GM12891 (cell line): ENCODE measurements at regions not wholly inside any gene's neighbourhood (a gene's known extent, or its start where the extent isn't known, plus 50 kb on each side); places are given as distances from the start of the nearest gene placed in this dataset.

ENCODE experiments used
- DNase-seq: peaks from one replicate; pipeline ENCODE4 v3.0.0; 2011; ENCODE audit warnings: low spot score; ENCODE audit not compliant: insufficient read length
- FAIRE-seq: peaks from 2 replicates; lab custom pipeline; 2011; peaks lifted over from hg19 to GRCh38; lab: Jason Lieb, UNC
- PAX5 ChIP-seq: IDR thresholded peaks from 2 replicates; pipeline ENCODE4 v1.6.1; 2011; ENCODE audit warnings: low read length, moderate library complexity, mild to moderate bottlenecking; ENCODE audit not compliant: insufficient read depth, severe bottlenecking
- POLR2A ChIP-seq: IDR thresholded peaks from 2 replicates; pipeline ENCODE4 v1.6.1; 2011; ENCODE audit warnings: low read depth, low read length, control low read depth
- POLR2AphosphoS5 ChIP-seq: IDR thresholded peaks from 2 replicates; pipeline ENCODE4 v1.6.1; 2011; ENCODE audit warnings: low read depth, low read length, control low read depth
- POU2F2 ChIP-seq: IDR thresholded peaks from 2 replicates; pipeline ENCODE4 v1.6.1; 2011; ENCODE audit warnings: low read depth, mild to moderate bottlenecking, control low read depth, low read length, moderate library complexity
- SPI1 ChIP-seq: IDR thresholded peaks from 2 replicates; pipeline ENCODE4 v1.6.1; 2011; ENCODE audit warnings: low read depth, low read length, control low read depth
- TAF1 ChIP-seq: IDR thresholded peaks from 2 replicates; pipeline ENCODE4 v1.6.1; 2011; ENCODE audit warnings: low read depth, low read length, control low read depth

DNA sequence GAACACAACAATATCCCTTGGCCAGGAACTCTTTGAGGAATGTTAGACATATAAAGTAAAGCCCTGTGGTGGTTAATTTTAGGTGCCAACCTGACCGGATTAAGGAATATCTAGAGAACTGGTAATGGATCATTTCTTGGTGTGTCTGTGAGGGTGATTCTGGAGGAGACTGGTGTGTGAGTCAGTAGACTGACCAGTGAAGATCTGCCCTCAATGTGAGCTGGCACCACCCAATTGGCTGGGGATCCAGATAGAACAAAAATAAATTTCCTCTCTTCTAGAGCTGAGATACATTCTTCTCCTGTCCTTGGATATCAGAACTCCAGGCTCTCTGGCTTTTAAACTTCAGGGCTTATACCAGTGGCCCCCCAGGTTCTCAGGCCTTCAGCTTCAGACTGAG, 56.2 kb upstream of the TNPO1 start:
- FAIRE-seq (no peak), DNase-seq (no peak)
- TF ChIP-seq TAF1 (no peak), POLR2AphosphoS5 (no peak), PAX5 (no peak), POLR2A (no peak), POU2F2 (no peak), SPI1 (no peak)

DNA sequence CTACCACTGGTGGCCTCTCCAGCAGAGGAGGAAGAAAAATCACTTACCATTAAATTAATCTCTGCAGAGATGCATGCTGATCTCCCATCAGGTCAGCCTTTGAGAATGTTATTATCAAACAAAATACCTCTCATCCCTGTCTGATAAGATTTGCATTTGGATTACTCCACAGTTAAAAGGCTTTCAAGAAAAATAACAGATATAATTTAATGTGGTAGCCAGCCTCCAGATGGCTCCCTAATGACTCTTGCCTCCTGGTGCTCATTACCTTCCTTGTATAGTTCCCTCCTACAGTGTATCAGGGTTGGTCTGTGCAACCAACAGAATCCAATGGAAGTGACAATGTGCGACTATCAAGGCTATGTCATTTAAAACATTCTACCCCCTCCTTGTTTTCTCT, 63.6 kb upstream of the TNPO1 start:
- FAIRE-seq, result no peak
- TF ChIP-seq SPI1 (no peak), POU2F2 (no peak)
- DNase-seq, result no peak

DNA sequence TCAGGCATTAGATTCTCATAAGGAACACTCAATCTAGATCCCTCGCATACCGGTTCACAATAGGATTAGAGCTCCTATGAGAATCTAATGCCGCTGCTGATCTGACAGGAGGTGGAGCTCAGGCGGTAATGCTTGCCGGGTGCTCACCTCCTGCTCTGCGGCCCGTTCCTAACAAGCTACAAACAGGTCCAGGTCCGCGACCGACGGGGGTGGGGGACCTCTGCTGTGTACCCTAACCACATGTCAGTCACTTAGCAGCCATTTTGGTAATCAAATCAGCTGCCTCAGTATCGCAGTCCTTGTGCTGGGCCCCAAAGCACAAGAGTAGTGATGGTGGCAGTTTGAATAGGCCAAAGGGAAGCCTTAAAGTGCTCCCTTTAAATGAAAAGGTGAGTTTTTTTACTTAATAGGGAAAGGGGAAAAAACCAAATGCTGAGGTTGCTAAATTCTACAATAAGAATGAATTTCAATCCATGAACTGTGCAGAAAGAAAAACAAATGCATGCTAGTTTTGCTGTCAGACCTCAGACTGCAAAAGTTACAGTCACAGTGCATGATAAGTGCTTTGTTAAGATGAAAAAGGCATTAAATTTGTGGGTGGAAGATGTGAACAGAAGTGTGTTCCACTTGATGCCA, 67.0 kb upstream of the TNPO1 start:
- no peak for FAIRE-seq
- no peak for DNase-seq
- TF ChIP-seq TAF1 (no peak), SPI1 (no peak), PAX5 (no peak), POLR2A (no peak), POU2F2 (no peak), POLR2AphosphoS5 (no peak)

DNA sequence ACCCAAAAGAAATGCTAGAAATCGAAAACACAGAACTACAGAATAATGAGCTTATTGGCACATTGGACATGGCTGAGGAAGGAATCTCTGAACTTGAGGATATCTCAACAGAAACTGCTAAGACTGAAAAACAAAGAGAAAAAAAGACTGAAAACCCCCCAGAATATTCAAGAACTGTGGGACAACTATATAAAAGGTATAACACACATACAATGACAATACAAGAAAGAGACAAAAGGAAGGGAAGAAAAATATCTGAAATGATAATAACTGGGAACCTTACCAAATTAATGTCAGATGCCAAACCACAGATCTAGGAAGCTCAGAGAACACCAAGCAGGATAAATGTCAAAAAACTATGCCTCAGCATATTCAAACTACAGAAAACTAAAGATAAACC, 68.6 kb upstream of the TNPO1 start:
- no peak for FAIRE-seq
- no peak for DNase-seq
- TF ChIP-seq SPI1, result no peak
- TF ChIP-seq PAX5, result no peak
- no peak for TF ChIP-seq TAF1
- no peak for TF ChIP-seq POU2F2
- TF ChIP-seq POLR2A, result no peak
- TF ChIP-seq POLR2AphosphoS5, result no peak

DNA sequence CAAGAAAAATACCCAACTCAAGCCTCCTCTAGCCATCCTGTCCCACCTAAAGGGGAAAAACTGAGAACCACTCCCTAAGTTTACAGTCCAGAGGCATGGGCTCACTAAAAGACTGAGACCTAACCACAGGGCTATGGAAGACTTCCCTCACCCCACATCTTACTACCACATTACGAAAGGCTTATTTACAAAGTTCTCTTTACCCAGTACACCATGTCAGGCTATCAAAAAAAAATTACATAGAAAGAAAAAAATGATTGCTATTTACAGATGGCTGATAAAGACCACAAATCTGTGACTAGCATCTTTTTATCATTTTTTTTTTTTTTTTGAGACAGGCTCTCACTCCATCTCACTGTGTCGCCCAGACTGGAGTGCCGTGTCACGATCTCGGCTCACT, 69.7 kb upstream of the TNPO1 start:
- no peak for TF ChIP-seq SPI1
- no peak for TF ChIP-seq TAF1
- no peak for TF ChIP-seq PAX5
- no peak for TF ChIP-seq POU2F2
- TF ChIP-seq POLR2A, result no peak
- no peak for TF ChIP-seq POLR2AphosphoS5
- DNase-seq (no peak), FAIRE-seq (no peak)

DNA sequence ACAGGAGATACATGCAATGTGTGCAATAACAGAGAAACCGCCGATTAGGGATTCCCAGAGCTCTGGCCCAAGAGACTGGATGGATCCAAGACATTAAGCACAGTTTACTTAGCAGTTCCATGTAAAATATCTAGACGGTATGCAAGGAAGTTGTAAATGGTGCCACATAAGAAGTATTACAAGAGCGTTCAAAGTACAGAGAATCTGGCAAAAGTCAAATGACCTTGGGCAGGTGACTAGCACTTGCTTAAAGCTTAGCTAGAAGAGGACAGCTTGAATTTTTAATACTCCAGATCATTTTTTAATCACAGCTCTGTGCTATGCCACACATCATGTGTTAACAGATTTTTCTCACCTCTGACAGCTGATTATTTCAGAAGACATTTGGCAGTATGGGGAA, 72.3 kb upstream of the TNPO1 start:
- FAIRE-seq, result no peak
- no peak for DNase-seq
- no peak for TF ChIP-seq SPI1
- no peak for TF ChIP-seq PAX5
- TF ChIP-seq POLR2A, result no peak
- no peak for TF ChIP-seq POLR2AphosphoS5
- TF ChIP-seq TAF1, result no peak
- no peak for TF ChIP-seq POU2F2

DNA sequence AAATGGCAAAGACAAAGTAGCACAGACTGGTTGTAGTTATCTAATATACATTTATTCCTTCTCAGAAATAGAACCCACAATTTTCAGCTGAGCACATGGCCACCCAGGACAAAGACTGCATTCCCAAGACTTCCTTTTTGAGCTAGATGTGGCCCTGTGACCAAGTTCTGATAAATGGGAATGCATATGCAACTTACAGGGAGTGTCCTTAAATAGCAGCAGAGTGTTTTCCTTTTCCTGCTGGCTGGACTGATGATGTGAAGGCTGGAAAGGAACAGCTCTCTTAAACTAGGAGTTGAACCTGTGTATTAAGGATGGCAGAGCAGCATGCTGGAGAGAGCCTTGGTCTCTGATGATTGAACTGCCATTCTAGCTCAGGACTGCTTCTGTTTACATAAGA, 74.7 kb upstream of the TNPO1 start:
- FAIRE-seq (no peak), DNase-seq (no peak)
- TF ChIP-seq POLR2A, result no peak
- TF ChIP-seq TAF1, result no peak
- no peak for TF ChIP-seq PAX5
- TF ChIP-seq SPI1, result no peak
- TF ChIP-seq POLR2AphosphoS5, result no peak
- TF ChIP-seq POU2F2, result no peak

DNA sequence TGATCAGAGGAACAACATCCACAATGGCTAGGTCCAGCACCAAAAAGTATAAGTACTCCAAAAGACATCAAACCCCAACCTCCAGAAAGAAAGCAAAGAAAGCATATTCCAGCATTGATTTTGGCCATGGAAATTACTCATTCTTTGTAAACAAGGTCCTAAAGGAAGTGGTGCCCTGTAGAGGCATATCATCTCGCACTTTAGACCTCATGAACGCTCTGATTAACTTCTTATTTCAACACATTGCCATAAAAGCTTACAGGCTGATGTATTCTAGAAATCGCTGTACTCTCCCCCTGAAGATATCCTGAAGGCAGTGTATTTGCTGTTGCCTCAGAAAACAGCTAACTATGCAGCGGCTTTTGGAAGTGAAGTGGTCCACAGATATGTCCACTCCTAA, 82.7 kb upstream of the TNPO1 start:
- FAIRE-seq (no peak), DNase-seq (no peak)
- TF ChIP-seq SPI1 (no peak), TAF1 (no peak), PAX5 (no peak), POU2F2 (no peak), POLR2AphosphoS5 (no peak), POLR2A (no peak)

DNA sequence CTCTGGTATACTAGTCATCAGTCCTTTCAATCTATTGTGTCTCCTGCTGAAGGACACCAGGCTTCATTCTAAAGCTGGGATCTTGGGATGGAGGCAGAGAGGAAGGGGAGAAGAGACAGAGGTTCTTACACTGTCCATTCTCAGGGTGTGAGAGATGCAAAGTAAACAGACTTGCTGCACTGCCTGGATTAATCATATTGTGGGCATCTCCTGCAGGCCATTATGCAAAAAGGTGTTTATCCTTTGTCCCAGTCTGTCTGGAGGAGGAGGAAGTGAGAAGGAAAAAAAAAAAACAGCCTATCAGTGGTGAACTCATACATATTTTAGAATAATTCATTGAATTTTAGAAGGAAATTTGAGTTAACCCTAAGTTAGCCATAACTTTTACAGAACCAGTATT, 92.9 kb upstream of the TNPO1 start:
- DNase-seq (no peak), FAIRE-seq (no peak)

DNA sequence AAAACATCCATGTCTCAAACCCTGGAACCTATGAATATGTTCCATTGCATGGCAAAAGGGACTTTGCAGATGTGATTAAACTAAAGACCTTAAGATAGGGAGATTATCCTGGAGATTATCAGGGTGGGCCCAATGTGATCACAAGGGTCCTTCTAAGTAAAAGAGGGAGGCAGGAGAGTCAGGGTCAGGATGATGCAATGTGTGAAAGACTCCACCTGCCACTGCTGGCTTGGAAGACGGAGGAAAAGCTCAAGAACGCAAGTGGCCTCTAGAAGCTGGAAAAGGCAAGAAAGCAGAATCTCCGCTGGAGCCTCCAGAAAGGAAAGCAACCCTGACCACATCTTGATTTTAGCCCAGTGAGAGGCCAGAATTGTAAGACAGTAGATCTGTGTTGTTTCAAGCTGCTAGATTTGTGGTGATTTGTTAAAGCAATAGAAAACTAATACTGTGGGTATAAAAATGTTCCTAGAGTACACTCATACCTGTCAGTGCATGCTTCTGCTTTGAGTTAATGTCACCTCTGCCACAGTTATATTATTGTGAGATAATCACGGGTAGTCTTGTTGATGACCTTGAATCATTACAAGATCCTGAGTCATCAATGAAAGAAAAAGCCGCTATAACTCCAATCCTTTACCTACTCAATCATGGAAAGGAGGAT, 93.5 kb upstream of the TNPO1 start:
- DNase-seq, result no peak
- FAIRE-seq, result no peak
- TF ChIP-seq TAF1 (no peak), PAX5 (no peak), POLR2AphosphoS5 (no peak), POU2F2 (no peak), SPI1 (no peak), POLR2A (no peak)

More for the DNA sequence above, 92.9 kb upstream of the TNPO1 start:
- TF ChIP-seq POLR2AphosphoS5, result no peak
- TF ChIP-seq SPI1, result no peak
- TF ChIP-seq POLR2A, result no peak

DNA sequence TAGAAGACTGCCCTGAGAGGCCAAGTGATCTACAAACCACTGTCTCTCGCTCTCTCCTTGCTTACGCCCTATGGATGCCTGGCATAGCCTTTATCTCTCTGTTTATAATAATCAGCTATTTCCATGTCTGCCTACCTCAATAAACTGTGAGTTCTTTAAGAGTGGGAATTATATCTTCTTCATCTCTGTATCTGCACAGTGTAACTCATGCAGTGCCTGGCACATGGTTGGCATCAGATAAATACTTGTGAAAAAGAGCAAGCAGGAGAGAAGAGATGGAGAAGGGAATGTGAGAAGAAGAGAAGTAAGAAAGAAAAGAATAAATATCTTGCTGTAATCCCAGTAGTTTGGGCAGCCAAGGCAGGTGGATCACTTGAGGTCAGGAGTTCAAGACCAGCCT, 94.6 kb upstream of the TNPO1 start:
- TF ChIP-seq SPI1 (no peak), PAX5 (no peak), POLR2A (no peak), POLR2AphosphoS5 (no peak), TAF1 (no peak), POU2F2 (no peak)
- no peak for FAIRE-seq

More for the DNA sequence above, 94.6 kb upstream of the TNPO1 start:
- no peak for DNase-seq
